ENCODE measurements at regions not wholly inside any gene's neighbourhood (a gene's known extent, or its start where the extent isn't known, plus 50 kb on each side); places are given as distances from the start of the nearest gene placed in this dataset.
A peak's percentile ranks its signal among the peaks of the same experiment; 100 is the strongest.

- Mint-ChIP-seq H3K27me3 (ENCODE audit: low read depth) (no peaks in the 10 kb centered on the region), H3K4me1 (ENCODE audit: low read depth) (peaks cover 36% of the 10 kb centered on the region), H3K4me3 (ENCODE audit: unreplicated experiment) (no peak overlapping the region), H3K9me3 (ENCODE audit: low read depth) (peaks cover 6% of the 10 kb centered on the region), H3K36me3 (ENCODE audit: low read depth) (peaks cover 2% of the 10 kb centered on the region), H3K27ac (ENCODE audit: unreplicated experiment) (no peak overlapping the region)
- no peak for TF ChIP-seq CTCF (IDR thresholded peaks at IDR 0.05)
- no peak for DNase-seq (ENCODE audit: low spot score)
Measured at GRCh38 chr6:17038316-17038715, 63.5 kb upstream of the STMND1 start.

GRCh38 chr6:17036065-17036393 lies 65.8 kb upstream of the STMND1 start:
- DNase-seq (ENCODE audit: low spot score), result no peak
- TF ChIP-seq CTCF (IDR thresholded peaks at IDR 0.05), result no peak
- Mint-ChIP-seq H3K27ac (ENCODE audit: unreplicated experiment) (peak overlapping the region; percentile 33), H3K4me3 (ENCODE audit: unreplicated experiment) (no peak overlapping the region), H3K27me3 (ENCODE audit: low read depth) (no peaks in the 10 kb centered on the region), H3K4me1 (ENCODE audit: low read depth) (peaks cover 37% of the 10 kb centered on the region), H3K36me3 (ENCODE audit: low read depth) (peaks cover 2% of the 10 kb centered on the region), H3K9me3 (ENCODE audit: low read depth) (peaks cover 6% of the 10 kb centered on the region)

GRCh38 chr6:17035257-17036064 lies 66.4 kb upstream of the STMND1 start:
- H3K36me3 Mint-ChIP-seq (ENCODE audit: low read depth), result peaks cover 2% of the 10 kb centered on the region
- peaks cover 6% of the 10 kb centered on the region for H3K9me3 Mint-ChIP-seq (ENCODE audit: low read depth)
- no peak overlapping the region for H3K4me3 Mint-ChIP-seq (ENCODE audit: unreplicated experiment)
- no peak overlapping the region for H3K27ac Mint-ChIP-seq (ENCODE audit: unreplicated experiment)
- DNase-seq (ENCODE audit: low spot score), result no peak
- peaks cover 37% of the 10 kb centered on the region for H3K4me1 Mint-ChIP-seq (ENCODE audit: low read depth)
- TF ChIP-seq CTCF (IDR thresholded peaks at IDR 0.05), result no peak
- no peaks in the 10 kb centered on the region for H3K27me3 Mint-ChIP-seq (ENCODE audit: low read depth)

- peaks cover 6% of the 10 kb centered on the region for H3K9me3 Mint-ChIP-seq (ENCODE audit: low read depth)
- H3K36me3 Mint-ChIP-seq (ENCODE audit: low read depth), result peaks cover 2% of the 10 kb centered on the region
- H3K4me3 Mint-ChIP-seq (ENCODE audit: unreplicated experiment), result peak overlapping the region; percentile 46
- H3K27me3 Mint-ChIP-seq (ENCODE audit: low read depth), result no peaks in the 10 kb centered on the region
- TF ChIP-seq CTCF (IDR thresholded peaks at IDR 0.05), result no peak
- H3K4me1 Mint-ChIP-seq (ENCODE audit: low read depth), result peaks cover 37% of the 10 kb centered on the region
- DNase-seq (ENCODE audit: low spot score), result no peak
- H3K27ac Mint-ChIP-seq (ENCODE audit: unreplicated experiment), result peak overlapping the region; percentile 97
Measured at GRCh38 chr6:17033746-17034145, 68.1 kb upstream of the STMND1 start.

- DNase-seq (ENCODE audit: low spot score), result no peak
- TF ChIP-seq CTCF (IDR thresholded peaks at IDR 0.05), result no peak
- H3K27me3 Mint-ChIP-seq (ENCODE audit: low read depth), result no peaks in the 10 kb centered on the region
- H3K4me3 Mint-ChIP-seq (ENCODE audit: unreplicated experiment), result peak overlapping the region; percentile 46
- no peaks in the 10 kb centered on the region for H3K36me3 Mint-ChIP-seq (ENCODE audit: low read depth)
- peak overlapping the region; percentile 97 for H3K27ac Mint-ChIP-seq (ENCODE audit: unreplicated experiment)
- H3K4me1 Mint-ChIP-seq (ENCODE audit: low read depth), result peaks cover 37% of the 10 kb centered on the region
- H3K9me3 Mint-ChIP-seq (ENCODE audit: low read depth), result peaks cover 4% of the 10 kb centered on the region
Measured at GRCh38 chr6:17032988-17033634, 68.7 kb upstream of the STMND1 start.

Measured in chondrocyte (in vitro differentiated cells).